GM21576 (cell line): ENCODE measurements at regions not wholly inside any gene's neighbourhood (a gene's known extent, or its start where the extent isn't known, plus 50 kb on each side); places are given as distances from the start of the nearest gene placed in this dataset.

Experiments used
- ATAC-seq: cut with Tn5 transposase; IDR thresholded peaks from one replicate; pipeline ENCODE4 v1.9.1; 2021; ENCODE audit warnings: mild to moderate bottlenecking, moderate library complexity; ENCODE audit not compliant: unreplicated experiment

- ATAC-seq: no peak
These were observed 604.3 kb downstream of the TAFA4 start for GRCh38 chr3:68328049-68328448.

GRCh38 chr3:68315964-68316363 lies 616.4 kb downstream of the TAFA4 start:
- ATAC-seq: no peak

GRCh38 chr3:68315546-68315945 lies 616.8 kb downstream of the TAFA4 start:
- ATAC-seq: no peak

- ATAC-seq: no peak
These were observed 625.8 kb downstream of the TAFA4 start for GRCh38 chr3:68306571-68306970.

GRCh38 chr3:68295457-68295856 lies 636.9 kb downstream of the TAFA4 start:
- ATAC-seq: no peak

- ATAC-seq: no peak
These were observed 635.9 kb upstream of the SUCLG2 start for GRCh38 chr3:68290333-68290732.

GRCh38 chr3:68288085-68288484 lies 633.7 kb upstream of the SUCLG2 start:
- ATAC-seq: no peak

GRCh38 chr3:68287101-68287500 lies 632.7 kb upstream of the SUCLG2 start:
- ATAC-seq: no peak

- ATAC-seq: no peak
These were observed 619.9 kb upstream of the SUCLG2 start for GRCh38 chr3:68274286-68274685.

- no peak for ATAC-seq
These were observed 616.7 kb upstream of the SUCLG2 start for GRCh38 chr3:68271145-68271544.

GRCh38 chr3:68256635-68257223 lies 602.3 kb upstream of the SUCLG2 start:
- no peak for ATAC-seq

- no peak for ATAC-seq
These were observed 594.9 kb upstream of the SUCLG2 start for GRCh38 chr3:68249265-68249664.

- no peak for ATAC-seq
These were observed 588.2 kb upstream of the SUCLG2 start for GRCh38 chr3:68242606-68243005.

- ATAC-seq: no peak
These were observed 585.1 kb upstream of the SUCLG2 start for GRCh38 chr3:68239542-68239941.

- no peak for ATAC-seq
These were observed 579.8 kb upstream of the SUCLG2 start for GRCh38 chr3:68234076-68234780.

- ATAC-seq: no peak
These were observed 574.4 kb upstream of the SUCLG2 start for GRCh38 chr3:68228856-68229255.

GRCh38 chr3:68220832-68221231 lies 566.4 kb upstream of the SUCLG2 start:
- ATAC-seq: no peak

GRCh38 chr3:68211637-68212036 lies 557.2 kb upstream of the SUCLG2 start:
- ATAC-seq: no peak

GRCh38 chr3:68210635-68211034 lies 556.2 kb upstream of the SUCLG2 start:
- no peak for ATAC-seq

- no peak for ATAC-seq
These were observed 552.9 kb upstream of the SUCLG2 start for GRCh38 chr3:68207327-68207726.

GRCh38 chr3:68206524-68207117 lies 552.2 kb upstream of the SUCLG2 start:
- ATAC-seq: no peak

GRCh38 chr3:68186733-68187132 lies 532.3 kb upstream of the SUCLG2 start:
- no peak for ATAC-seq
